DND-41 (cell line): ENCODE measurements at regions not wholly inside any gene's neighbourhood (a gene's known extent, or its start where the extent isn't known, plus 50 kb on each side); places are given as distances from the start of the nearest gene placed in this dataset.
A peak's percentile ranks its signal among the peaks of the same experiment; 100 is the strongest.
"Not testable (repeated sequence)": the region's sequence is repeated elsewhere in the genome, so short reads cannot be mapped to it uniquely, and the experiment has no call there.

Experiments
- ATAC-seq: fragments of 200-7000 bp; cut with Tn5 transposase; 3 replicates; pipeline ENCODE4 v1.9.1; 2021; ENCODE audit warnings: low read depth; ENCODE audit not compliant: insufficient read depth
- DNase-seq: peaks from one replicate; pipeline ENCODE4 v3.0.0-alpha.2; 2020
- H2AFZ ChIP-seq: 2 replicates; pipeline ENCODE4 v1.6.0; 2012; ENCODE audit warnings: low read depth, low read length
- H3K27ac ChIP-seq: 2 replicates; pipeline ENCODE4 v1.5.1; 2012; ENCODE audit warnings: low read length, inconsistent platforms
- H3K27me3 ChIP-seq: fragments of 200-600 bp; sonication (generic); 2 replicates; pipeline ENCODE4 v1.6.0; 2012; ENCODE audit warnings: low read length, mild to moderate bottlenecking, inconsistent platforms; ENCODE audit not compliant: insufficient read depth, poor library complexity
- H3K36me3 ChIP-seq: 2 replicates; pipeline ENCODE4 v1.5.1; 2012; ENCODE audit warnings: low read length, inconsistent platforms; ENCODE audit not compliant: insufficient read depth
- H3K4me1 ChIP-seq: 2 replicates; pipeline ENCODE4 v1.5.1; 2012; ENCODE audit warnings: mild to moderate bottlenecking, low read length; ENCODE audit not compliant: insufficient read depth
- H3K4me2 ChIP-seq: 2 replicates; pipeline ENCODE4 v1.6.0; 2012; ENCODE audit warnings: mild to moderate bottlenecking, moderate library complexity, low read length, inconsistent platforms; ENCODE audit not compliant: insufficient read depth
- H3K4me3 ChIP-seq, 2 experiments: fragments of 200-600 bp in 1 of 2; shearing (Covaris generic) in 1 of 2; 2 replicates each; pipeline ENCODE4 v1.5.1; 2012 to 2016; ENCODE audit warnings: inconsistent platforms in 2 of 2, low read length in 2 of 2, mild to moderate bottlenecking in 2 of 2, low read depth in 1 of 2, moderate library complexity in 1 of 2
- H3K79me2 ChIP-seq: 2 replicates; pipeline ENCODE4 v1.6.0; 2012; ENCODE audit warnings: low read length, inconsistent platforms; ENCODE audit not compliant: insufficient read depth
- H3K9ac ChIP-seq: 2 replicates; pipeline ENCODE4 v1.6.0; 2012; ENCODE audit warnings: low read depth, mild to moderate bottlenecking, inconsistent platforms, low read length, moderate library complexity
- H3K9me3 ChIP-seq: 2 replicates; pipeline ENCODE4 v1.5.1; 2012; ENCODE audit warnings: low read length, moderate library complexity, mild to moderate bottlenecking, inconsistent platforms; ENCODE audit not compliant: insufficient read depth, severe bottlenecking
- H4K20me1 ChIP-seq: 2 replicates; pipeline ENCODE4 v1.6.0; 2012; ENCODE audit warnings: low read length; ENCODE audit not compliant: insufficient read depth
- CTCF ChIP-seq: IDR thresholded peaks from 2 replicates; pipeline ENCODE4 v1.5.1; 2012; ENCODE audit warnings: borderline replicate concordance, low read length, moderate library complexity, mild to moderate bottlenecking; ENCODE audit not compliant: poor library complexity, severe bottlenecking; ENCODE audit errors: extremely low read depth
- EZH2 ChIP-seq: IDR thresholded peaks from 3 replicates; pipeline ENCODE4 v1.6.1; 2012; ENCODE audit warnings: borderline replicate concordance, low read depth, mild to moderate bottlenecking, moderate library complexity, low read length, inconsistent platforms; ENCODE audit not compliant: severe bottlenecking

- no peak overlapping the region for H3K9ac ChIP-seq
- no peak overlapping the region for H3K4me3 ChIP-seq
- H3K4me1 ChIP-seq: peaks cover 27% of the 10 kb centered on the region
- TF ChIP-seq CTCF (no peak), EZH2 (no peak)
- H3K36me3 ChIP-seq: no peaks in the 10 kb centered on the region
- no peak overlapping the region for H3K27ac ChIP-seq
- ATAC-seq: no peak
- H3K27me3 ChIP-seq: no peaks in the 10 kb centered on the region
- peak overlapping the region; percentile 40; the same call in 1 of the 2 replicates for H2AFZ ChIP-seq
- no peak for DNase-seq
- H3K9me3 ChIP-seq: no peaks in the 10 kb centered on the region
- peaks cover 5% of the 10 kb centered on the region for H3K79me2 ChIP-seq
- no peaks in the 10 kb centered on the region for H4K20me1 ChIP-seq
- H3K4me2 ChIP-seq: no peak overlapping the region
Measured at GRCh38 chr15:92822216-92823144, 77.6 kb upstream of the CHD2 start.

GRCh38 chr15:92825985-92826384, 74.1 kb upstream of the CHD2 start:
- no peak overlapping the region for H3K27ac ChIP-seq
- no peaks in the 10 kb centered on the region for H3K9me3 ChIP-seq
- no peak overlapping the region for H2AFZ ChIP-seq
- ATAC-seq: no peak
- peaks cover 18% of the 10 kb centered on the region for H3K4me1 ChIP-seq
- no peak overlapping the region for H3K4me3 ChIP-seq
- H4K20me1 ChIP-seq: no peaks in the 10 kb centered on the region
- no peaks in the 10 kb centered on the region for H3K36me3 ChIP-seq
- no peak for DNase-seq
- no peak overlapping the region for H3K9ac ChIP-seq
- no peaks in the 10 kb centered on the region for H3K27me3 ChIP-seq
- H3K4me2 ChIP-seq: no peak overlapping the region
- no peak for TF ChIP-seq EZH2
- no peak for TF ChIP-seq CTCF
- H3K79me2 ChIP-seq: peaks cover 4% of the 10 kb centered on the region

- not testable (repeated sequence) for H3K9me3 ChIP-seq, H3K79me2 ChIP-seq, H2AFZ ChIP-seq, H4K20me1 ChIP-seq, H3K27ac ChIP-seq, ATAC-seq, DNase-seq, H3K4me2 ChIP-seq, H3K27me3 ChIP-seq, H3K36me3 ChIP-seq, H3K9ac ChIP-seq, H3K4me3 ChIP-seq
- peaks cover 29% of the 10 kb centered on the region for H3K4me1 ChIP-seq
Measured at GRCh38 chr15:92827991-92828390, 72.1 kb upstream of the CHD2 start.

- no peak for DNase-seq
- H3K36me3 ChIP-seq: no peaks in the 10 kb centered on the region
- ATAC-seq: no peak
- no peaks in the 10 kb centered on the region for H3K27me3 ChIP-seq
- H3K27ac ChIP-seq: peak overlapping the region; percentile 35; the same call in 1 of the 2 replicates
- H2AFZ ChIP-seq: 0 out of 2 replicates have a peak overlapping the region, but pooled peaks have one; percentile 13
- no peaks in the 10 kb centered on the region for H3K9me3 ChIP-seq
- H3K9ac ChIP-seq: no peak overlapping the region
- H3K79me2 ChIP-seq: peaks cover 5% of the 10 kb centered on the region
- peaks cover 35% of the 10 kb centered on the region for H3K4me1 ChIP-seq
- no peak overlapping the region for H3K4me3 ChIP-seq
- H4K20me1 ChIP-seq: no peaks in the 10 kb centered on the region
- no peak overlapping the region for H3K4me2 ChIP-seq
- TF ChIP-seq EZH2: no peak
- no peak for TF ChIP-seq CTCF
Measured at GRCh38 chr15:92829875-92830274, 70.2 kb upstream of the CHD2 start.
